GM12878 (cell line): ENCODE measurements at regions not wholly inside any gene's neighbourhood (a gene's known extent, or its start where the extent isn't known, plus 50 kb on each side); places are given as distances from the start of the nearest gene placed in this dataset.

ENCODE experiments used
- ATAC-seq: fragments of 200-7000 bp; cut with Tn5 transposase; 3 replicates; pipeline ENCODE4 v1.9.1; 2020; ENCODE audit warnings: mild to moderate bottlenecking, moderate library complexity
- BruUV-seq: library from RNA; stranded (reverse); fragments of 400-500 nt; replicated peaks from 2 replicates; lab custom pipeline; 2021; lab: Mats Ljungman, UMichigan
- CTCF ChIA-PET: fragments of 300-600 bp; sonication (Branson Sonifier 250); formaldehyde crosslinking; extraction: SDS; loops from one replicate; lab custom pipeline; 2021; ENCODE audit warnings: inconsistent platforms; lab: Yijun Ruan, JAX
- POLR2A ChIA-PET: fragments of 350-600 bp; formaldehyde crosslinking; extraction: SDS; loops from one replicate; lab custom pipeline; 2021; ENCODE audit warnings: inconsistent platforms; lab: Charles Lee
- RAD21 ChIA-PET: fragments of 300-600 bp; sonication (Branson Sonifier 250); formaldehyde crosslinking; loops from one replicate; lab custom pipeline; 2023; ENCODE audit warnings: antibody characterized with exemption; ENCODE audit not compliant: unreplicated experiment; lab: Charles Lee
- SMC1A ChIA-PET: fragments of 300-600 bp; sonication (Branson Sonifier 250); formaldehyde crosslinking; loops from one replicate; lab custom pipeline; 2023; ENCODE audit not compliant: unreplicated experiment, uncharacterized antibody; lab: Charles Lee
- DNase-seq: peaks from one replicate; pipeline ENCODE4 v3.0.0-alpha.2; 2011; ENCODE audit warnings: low read depth, low spot score
- FAIRE-seq: peaks from 3 replicates; lab custom pipeline; 2011; peaks lifted over from hg19 to GRCh38; lab: Jason Lieb, UNC
- H2AFZ ChIP-seq: 2 replicates; pipeline ENCODE4 v1.6.0; 2011; ENCODE audit warnings: low read depth, low read length, control low read depth; ENCODE audit not compliant: control insufficient read depth
- H3K27ac ChIP-seq: 2 replicates; pipeline ENCODE4 v1.5.1; 2011; ENCODE audit warnings: control low read depth; ENCODE audit not compliant: control insufficient read depth, insufficient read depth
- H3K27me3 ChIP-seq, 2 experiments: replicated peaks in 1 of 2; 2 replicates each; pipeline versions ENCODE4 v1.6.0 to v1.6.1; 2011; ENCODE audit warnings: low read length in 1 of 2; ENCODE audit not compliant: control insufficient read depth in 2 of 2, insufficient read depth in 2 of 2
- H3K36me3 ChIP-seq, 2 experiments: 2 replicates each; pipeline ENCODE4 v1.5.1; 2011; ENCODE audit warnings: low read length in 1 of 2; ENCODE audit not compliant: control insufficient read depth in 2 of 2, insufficient read depth in 2 of 2
- H3K4me1 ChIP-seq: 2 replicates; pipeline ENCODE4 v1.6.1; 2011; ENCODE audit warnings: mild to moderate bottlenecking, low read length, moderate library complexity, mixed read lengths; ENCODE audit not compliant: control insufficient read depth, insufficient read depth
- H3K4me2 ChIP-seq: 2 replicates; pipeline ENCODE4 v1.6.0; 2011; ENCODE audit warnings: control low read depth; ENCODE audit not compliant: control insufficient read depth, insufficient read depth
- H3K4me3 ChIP-seq: fragments of 200-600 bp; sonication (generic); 2 replicates; pipeline ENCODE4 v1.5.1; 2016
- H3K79me2 ChIP-seq: 2 replicates; pipeline ENCODE4 v1.6.0; 2011; ENCODE audit warnings: low read length; ENCODE audit not compliant: control insufficient read depth, insufficient read depth
- H3K9ac ChIP-seq: 2 replicates; pipeline ENCODE4 v1.8.0; 2011; ENCODE audit warnings: low read length, control low read depth, mixed read lengths; ENCODE audit not compliant: control insufficient read depth, insufficient read depth
- H3K9me3 ChIP-seq: replicated peaks from 3 replicates; pipeline ENCODE4 v1.5.1; 2011; ENCODE audit warnings: mild to moderate bottlenecking, low read length; ENCODE audit not compliant: control insufficient read depth, insufficient read depth
- H4K20me1 ChIP-seq: 2 replicates; pipeline ENCODE4 v1.6.0; 2011; ENCODE audit not compliant: control insufficient read depth, insufficient read depth
- CBX5 ChIP-seq: sonication (generic); IDR thresholded peaks from 2 replicates; pipeline ENCODE4 v1.6.1; 2016; ENCODE audit warnings: low read depth, moderate library complexity, mild to moderate bottlenecking, inconsistent platforms
- CHD2 ChIP-seq: IDR thresholded peaks from 2 replicates; pipeline ENCODE4 v1.6.1; 2011; ENCODE audit warnings: low read depth, low read length, improper control_type of control experiment, borderline replicate concordance
- CREM ChIP-seq: IDR thresholded peaks from 2 replicates; pipeline ENCODE4 v1.6.1; 2014; ENCODE audit warnings: antibody characterized with exemption, low read depth
- ESRRA ChIP-seq: IDR thresholded peaks from 2 replicates; pipeline ENCODE4 v1.6.1; 2012; ENCODE audit warnings: mild to moderate bottlenecking, low read length, improper control_type of control experiment
- FOXM1 ChIP-seq: IDR thresholded peaks from 2 replicates; pipeline ENCODE4 v1.6.1; 2012; ENCODE audit warnings: low read depth, mild to moderate bottlenecking, inconsistent platforms, low read length, moderate library complexity
- GATAD2B ChIP-seq: fragments of 450-650 bp; conservative IDR thresholded peaks from 2 replicates; pipeline ENCODE4 v1.6.1; 2017; ENCODE audit warnings: low read depth, mild to moderate bottlenecking, moderate library complexity
- MAX ChIP-seq: IDR thresholded peaks from 2 replicates; pipeline ENCODE4 v1.6.1; 2012; ENCODE audit warnings: low read depth, low read length, improper control_type of control experiment
- MYB ChIP-seq: fragments of 150-350 bp; IDR thresholded peaks from 2 replicates; pipeline ENCODE4 v1.6.1; 2014; ENCODE audit warnings: mild to moderate bottlenecking, low read depth, low read length, borderline replicate concordance
- NR2C1 ChIP-seq: fragments of 450-650 bp; IDR thresholded peaks from 2 replicates; pipeline ENCODE4 v1.6.1; 2017; ENCODE audit warnings: antibody characterized with exemption, mild to moderate bottlenecking, moderate library complexity
- NR2F1 ChIP-seq: fragments of 450-650 bp; conservative IDR thresholded peaks from 2 replicates; pipeline ENCODE4 v1.6.1; 2017; ENCODE audit warnings: mild to moderate bottlenecking
- SKIL ChIP-seq: fragments of 450-650 bp; IDR thresholded peaks from 2 replicates; pipeline ENCODE4 v1.6.1; 2017; ENCODE audit warnings: mild to moderate bottlenecking, low read depth, inconsistent platforms; ENCODE audit not compliant: poor library complexity, severe bottlenecking
- STAT1 ChIP-seq: fragments of 450-650 bp; conservative IDR thresholded peaks from 2 replicates; pipeline ENCODE4 v1.6.1; 2014; ENCODE audit warnings: antibody characterized with exemption, mild to moderate bottlenecking
- TARDBP ChIP-seq: IDR thresholded peaks from 2 replicates; pipeline ENCODE4 v1.6.1; 2016; ENCODE audit warnings: borderline replicate concordance
- YY1 ChIP-seq: IDR thresholded peaks from 2 replicates; pipeline ENCODE4 v1.6.1; 2011; ENCODE audit warnings: low read depth, mild to moderate bottlenecking, low read length
- ZBTB11 ChIP-seq: fragments of 450-650 bp; formaldehyde crosslinking; IDR thresholded peaks from 2 replicates; pipeline ENCODE4 v1.5.0; 2022; ENCODE audit warnings: mild to moderate bottlenecking, missing genetic modification characterization
- ZSCAN29 ChIP-seq: fragments of 450-650 bp; IDR thresholded peaks from 2 replicates; pipeline ENCODE4 v1.6.1; 2017; ENCODE audit warnings: mild to moderate bottlenecking, moderate library complexity
- WGBS: methylation state at CpG from one replicate; pipeline ENCODE4 v1.1.6; 2016; ENCODE audit warnings: low lambda C conversion rate; ENCODE audit not compliant: insufficient replicate concordance, insufficient coverage; ENCODE audit errors: missing lambda C conversion rate; 5-methylcytosine and 5-hydroxymethylcytosine counted together
- in situ Hi-C: fragments of 300-500 bp; cut with MboI; formaldehyde crosslinking; loops from 9 replicates; pipeline ENCODE4 v1.14.3; 2018; ENCODE audit warnings: mixed read lengths
- intact Hi-C: fragments of 100-400 bp; cut with micrococcal nuclease; formaldehyde crosslinking; loops from one replicate; pipeline ENCODE4 v1.14.2; 2022; ENCODE audit not compliant: unreplicated experiment

GRCh38 chr2:104977958-104978357, 59.9 kb upstream of the MRPS9 start:
- RAD21 ChIA-PET, result no interaction called here

More at GRCh38 chr2:104977958-104978357, 59.9 kb upstream of the MRPS9 start:
- Histone ChIP-seq H3K9me3 (no peaks in the 10 kb centered on the region), H3K79me2 (no peaks in the 10 kb centered on the region), H3K4me1 (peaks cover 19% of the 10 kb centered on the region), H3K4me3 (no peak overlapping the region), H3K4me2 (no peak overlapping the region), H3K9ac (no peak overlapping the region), H3K27me3 (no peaks in the 10 kb centered on the region; a peak in 1 of 4 replicates), H3K27ac (no peak overlapping the region), H2AFZ (no peak overlapping the region), H3K36me3 (no peaks in the 10 kb centered on the region), H4K20me1 (no peaks in the 10 kb centered on the region)
- CTCF ChIA-PET, result interaction anchor here (1.5 kb wide), 1 partner anchor 55 kb away, joined by 3 read pairs; no protein-coding TSS in a partner anchor
- no peak for FAIRE-seq
- TF ChIP-seq ZBTB11 (CRISPR knock-in tag) (no peak), YY1 (no peak), CREM (no peak), CBX5 (no peak), NR2F1 (no peak), NR2C1 (no peak), GATAD2B (no peak), SKIL (no peak), MYB (no peak), TARDBP (no peak), CHD2 (no peak), ESRRA (no peak), ZSCAN29 (no peak), MAX (no peak), STAT1 (no peak), FOXM1 (no peak)
- DNase-seq, result no peak
- ATAC-seq, result no peak
- POLR2A ChIA-PET, result no interaction called here
- SMC1A ChIA-PET, result no interaction called here
- WGBS, result 96% methylated on average over 1 of the region's 1 CpG
- BruUV-seq, result no TSS peak
- in situ Hi-C loops (no loop called here), intact Hi-C loops (no loop called here)
